ENCODE measurements at regions not wholly inside any gene's neighbourhood (a gene's known extent, or its start where the extent isn't known, plus 50 kb on each side); places are given as distances from the start of the nearest gene placed in this dataset.

- DNase-seq (no peak), ATAC-seq (ENCODE audit: poor library complexity) (no peak)
- Mint-ChIP-seq H3K27me3 (peaks cover 16% of the 10 kb centered on the region), H3K27ac (no peak overlapping the region), H3K4me3 (no peak overlapping the region), H3K9me3 (no peaks in the 10 kb centered on the region), H3K4me1 (ENCODE audit: low read depth) (no peaks in the 10 kb centered on the region), H3K36me3 (ENCODE audit: low read depth) (no peaks in the 10 kb centered on the region)
- H3K4me3 ChIP-seq (ENCODE audit: low read length) = no peak overlapping the region
- no peak for TF ChIP-seq CTCF (IDR thresholded peaks at IDR 0.05)
- peaks cover 0 to 3% of the 10 kb centered on the region in 2 experiments for H3K27me3 ChIP-seq (ENCODE audit: control insufficient read depth in 1 of 2, insufficient read depth in 2 of 2, low read length in 2 of 2)
- H3K4me1 ChIP-seq (ENCODE audit: insufficient read depth, low read length) = peaks cover 18% of the 10 kb centered on the region
- H3K27ac ChIP-seq (ENCODE audit: low read depth in 1 of 2, low read length in 2 of 2) = no peak overlapping the region
- ChIA-PET POLR2A (interaction anchor here (0.6 kb wide), 1 partner anchor 13 kb away, joined by 5 read pairs; no protein-coding TSS in a partner anchor), CTCF (interaction anchor here (0.8 to 1.2 kb wide), 2 partner anchors 11 to 206 kb away, joined by 4 to 5 read pairs; no protein-coding TSS in a partner anchor)
- peaks cover 9 to 23% of the 10 kb centered on the region in 2 experiments for H3K9me3 ChIP-seq (ENCODE audit: control insufficient read depth in 1 of 2, insufficient read depth in 1 of 2, low read length in 2 of 2)
- intact Hi-C loops (cut with DNase I, micrococcal nuclease) = loop anchor here in 1 of 2 experiments (1.0 kb wide), 1 partner anchor 206 kb away; no protein-coding TSS in a partner anchor
- no peaks in the 10 kb centered on the region for H3K36me3 ChIP-seq (ENCODE audit: insufficient read depth, low read length)
Observed at GRCh38 chr2:240232264-240232915, 91.9 kb upstream of the OTOS start.

GRCh38 chr2:240232961-240233884 lies 92.8 kb upstream of the OTOS start:
- Mint-ChIP-seq H3K27me3 (peaks cover 16% of the 10 kb centered on the region), H3K9me3 (no peaks in the 10 kb centered on the region), H3K4me3 (no peak overlapping the region), H3K36me3 (ENCODE audit: low read depth) (no peaks in the 10 kb centered on the region), H3K27ac (no peak overlapping the region), H3K4me1 (ENCODE audit: low read depth) (no peaks in the 10 kb centered on the region)
- Histone ChIP-seq H3K27ac (ENCODE audit: low read depth in 1 of 2, low read length in 2 of 2) (no peak overlapping the region), H3K4me1 (ENCODE audit: insufficient read depth, low read length) (peaks cover 18% of the 10 kb centered on the region), H3K36me3 (ENCODE audit: insufficient read depth, low read length) (no peaks in the 10 kb centered on the region), H3K9me3 (ENCODE audit: control insufficient read depth in 1 of 2, insufficient read depth in 1 of 2, low read length in 2 of 2) (peaks cover 9 to 16% of the 10 kb centered on the region in 2 experiments), H3K27me3 (ENCODE audit: control insufficient read depth in 1 of 2, insufficient read depth in 2 of 2, low read length in 2 of 2) (no peaks in the 10 kb centered on the region), H3K4me3 (ENCODE audit: low read length) (no peak overlapping the region)
- peak; percentile 75 for TF ChIP-seq CTCF (IDR thresholded peaks at IDR 0.05)
- ChIA-PET CTCF (interaction anchor here (0.8 to 1.2 kb wide), 3 partner anchors 10 to 205 kb away, joined by 3 to 5 read pairs (median 4); no protein-coding TSS in a partner anchor), POLR2A (interaction anchor here (0.6 kb wide), 1 partner anchor 12 kb away, joined by 5 read pairs; no protein-coding TSS in a partner anchor)
- intact Hi-C loops (cut with DNase I, micrococcal nuclease) = loop anchor here (1.0 kb wide), 1 partner anchor 205 kb away; no protein-coding TSS in a partner anchor
- peak; percentile 52 to 85 (median 66) for DNase-seq
- ATAC-seq (ENCODE audit: poor library complexity) = peak; percentile 71

- peaks cover 14% of the 10 kb centered on the region for H3K27me3 Mint-ChIP-seq
- Histone ChIP-seq H3K36me3 (ENCODE audit: insufficient read depth, low read length) (no peaks in the 10 kb centered on the region), H3K27me3 (ENCODE audit: control insufficient read depth in 1 of 2, insufficient read depth in 2 of 2, low read length in 2 of 2) (no peaks in the 10 kb centered on the region), H3K9me3 (ENCODE audit: control insufficient read depth in 1 of 2, insufficient read depth in 1 of 2, low read length in 2 of 2) (peaks cover 6 to 14% of the 10 kb centered on the region in 2 experiments), H3K27ac (ENCODE audit: low read depth in 1 of 2, low read length in 2 of 2) (no peak overlapping the region), H3K4me3 (ENCODE audit: low read length) (no peak overlapping the region), H3K4me1 (ENCODE audit: insufficient read depth, low read length) (peaks cover 18% of the 10 kb centered on the region)
- no peak for TF ChIP-seq CTCF (IDR thresholded peaks at IDR 0.05)
- POLR2A ChIA-PET = no interaction called here
- DNase-seq = peak in 1 of 14 experiments; percentile 32
- H3K4me3 Mint-ChIP-seq = no peak overlapping the region
- no peaks in the 10 kb centered on the region for H3K4me1 Mint-ChIP-seq (ENCODE audit: low read depth)
- no peaks in the 10 kb centered on the region for H3K36me3 Mint-ChIP-seq (ENCODE audit: low read depth)
- CTCF ChIA-PET = no interaction called here
- H3K9me3 Mint-ChIP-seq = no peaks in the 10 kb centered on the region
- H3K27ac Mint-ChIP-seq = no peak overlapping the region
- ATAC-seq (ENCODE audit: poor library complexity) = no peak
- intact Hi-C loops (cut with DNase I, micrococcal nuclease) = loop anchor here in 1 of 2 experiments (1.0 kb wide), 1 partner anchor 204 kb away; no protein-coding TSS in a partner anchor
Observed at GRCh38 chr2:240233885-240234502, 93.5 kb upstream of the OTOS start.

Data from CD4-positive, alpha-beta T cell (primary cell).